Neural cell (in vitro differentiated cells): ENCODE measurements at regions not wholly inside any gene's neighbourhood (a gene's known extent, or its start where the extent isn't known, plus 50 kb on each side); places are given as distances from the start of the nearest gene placed in this dataset.

Experiments used
- CTCF ChIP-seq: fragments of 450-650 bp; IDR thresholded peaks from 2 replicates; pipeline ENCODE4 v1.5.1; 2014; ENCODE audit warnings: antibody characterized with exemption, mild to moderate bottlenecking, moderate library complexity; ENCODE audit not compliant: poor library complexity, severe bottlenecking
- EP300 ChIP-seq: fragments of 450-650 bp; conservative IDR thresholded peaks from 2 replicates; pipeline ENCODE4 v1.6.1; 2014; ENCODE audit warnings: antibody characterized with exemption, mild to moderate bottlenecking, moderate library complexity; ENCODE audit not compliant: poor library complexity, severe bottlenecking
- POLR2AphosphoS5 ChIP-seq: IDR thresholded peaks from 2 replicates; pipeline ENCODE4 v1.6.1; 2012
- RAD21 ChIP-seq: fragments of 450-650 bp; conservative IDR thresholded peaks from 2 replicates; pipeline ENCODE4 v1.6.1; 2014; ENCODE audit warnings: antibody characterized with exemption, mild to moderate bottlenecking, moderate library complexity
- REST ChIP-seq: IDR thresholded peaks from 2 replicates; pipeline ENCODE4 v1.6.1; 2012; ENCODE audit warnings: borderline replicate concordance

DNA sequence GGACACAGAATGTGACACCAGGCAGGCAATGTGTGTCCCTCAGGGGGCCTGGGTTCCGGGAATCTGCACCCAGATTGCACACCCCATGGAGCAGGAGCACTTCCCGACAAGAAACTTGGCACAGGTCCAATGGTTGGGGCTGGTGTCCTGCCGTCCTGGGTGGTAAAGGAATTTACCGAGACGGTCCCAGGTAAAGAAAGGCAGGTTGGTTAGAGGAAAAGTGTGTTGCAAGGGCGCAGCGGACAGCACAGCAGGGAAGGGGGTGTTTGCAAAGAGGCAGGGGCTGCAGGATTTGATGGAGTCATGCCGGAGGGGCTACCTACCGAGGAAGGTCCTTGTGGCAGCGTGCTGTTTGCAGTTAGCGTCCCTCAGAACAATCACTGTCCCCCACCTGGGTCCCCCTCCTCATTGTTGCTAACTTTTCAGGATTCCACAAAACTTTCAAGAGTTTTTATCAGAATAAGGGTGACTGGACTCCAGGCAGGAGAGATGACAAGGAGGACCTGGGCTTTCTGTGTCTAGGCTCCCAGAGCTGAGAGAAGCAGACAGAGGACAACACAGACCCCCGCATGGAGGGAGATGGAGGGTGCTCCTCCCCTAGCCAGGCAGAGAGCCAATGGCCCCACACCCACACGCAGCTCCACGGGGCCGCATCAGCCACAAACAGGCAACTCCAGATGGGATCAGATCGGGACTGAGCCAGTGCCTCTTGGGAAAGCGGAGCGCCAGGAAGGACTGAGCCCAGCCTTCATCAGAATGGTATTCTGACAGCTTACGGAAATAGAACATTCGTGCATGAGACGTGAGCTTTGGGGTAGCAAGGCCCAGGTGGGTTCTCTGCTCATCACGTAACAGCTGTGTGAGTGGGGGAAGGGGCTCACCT, 1423.9 kb downstream of the BRD1 start:
- TF ChIP-seq REST = no peak
- no peak for TF ChIP-seq CTCF
- no peak for TF ChIP-seq POLR2AphosphoS5
- TF ChIP-seq EP300 = no peak
- no peak for TF ChIP-seq RAD21
